WTC11 (cell line): ENCODE measurements at regions not wholly inside any gene's neighbourhood (a gene's known extent, or its start where the extent isn't known, plus 50 kb on each side); places are given as distances from the start of the nearest gene placed in this dataset.

Source experiments
- ATF3 ChIP-seq: sonication (generic); formaldehyde crosslinking; conservative IDR thresholded peaks from 2 replicates; pipeline ENCODE4 v1.8.1; 2022; ENCODE audit warnings: mild to moderate bottlenecking, missing genetic modification reagents
- ATF6 ChIP-seq: sonication (generic); formaldehyde crosslinking; IDR thresholded peaks from 2 replicates; pipeline ENCODE4 v1.8.1; 2023; ENCODE audit warnings: mild to moderate bottlenecking, missing genetic modification reagents
- CTCF ChIP-seq: fragments of 200-600 bp; IDR thresholded peaks from 2 replicates; pipeline ENCODE4 v1.8.0; 2022; ENCODE audit warnings: antibody characterized with exemption
- GRHL2 ChIP-seq: fragments of 250-450 bp; sonication (Bioruptor Pico); IDR thresholded peaks from 2 replicates; pipeline ENCODE4 v1.8.0; 2022; ENCODE audit warnings: mild to moderate bottlenecking, moderate library complexity; ENCODE audit not compliant: insufficient replicate concordance, severe bottlenecking
- IRF2 ChIP-seq: sonication (generic); formaldehyde crosslinking; IDR thresholded peaks from 2 replicates; pipeline ENCODE4 v1.8.0; 2022; ENCODE audit warnings: low read depth, missing genetic modification reagents, borderline replicate concordance
- MAX ChIP-seq: sonication (generic); formaldehyde crosslinking; IDR thresholded peaks from 2 replicates; pipeline ENCODE4 v1.8.0; 2022; ENCODE audit warnings: mild to moderate bottlenecking, missing genetic modification reagents

GRCh38 chr21:9780441-9780937 lies 740.9 kb upstream of the TPTE start:
- no peak for TF ChIP-seq ATF3 (CRISPR knock-in tag)
- no peak for TF ChIP-seq CTCF
- TF ChIP-seq GRHL2 (CRISPR knock-in tag): no peak
- no peak for TF ChIP-seq ATF6 (CRISPR knock-in tag)
- no peak for TF ChIP-seq MAX (CRISPR knock-in tag)
- no peak for TF ChIP-seq IRF2 (CRISPR knock-in tag)
